Panc1 (cell line): ENCODE measurements at regions not wholly inside any gene's neighbourhood (a gene's known extent, or its start where the extent isn't known, plus 50 kb on each side); places are given as distances from the start of the nearest gene placed in this dataset.

Source experiments
- POLR2AphosphoS5 ChIP-seq: IDR thresholded peaks from 2 replicates; pipeline ENCODE4 v1.6.1; 2012; ENCODE audit warnings: mild to moderate bottlenecking, low read depth, low read length, moderate library complexity
- TF ChIP-seq, protein P1 (sequence below): fragments of 450-650 bp; IDR thresholded peaks from 2 replicates; pipeline ENCODE4 v1.5.1; 2017; ENCODE audit warnings: mild to moderate bottlenecking

DNA sequence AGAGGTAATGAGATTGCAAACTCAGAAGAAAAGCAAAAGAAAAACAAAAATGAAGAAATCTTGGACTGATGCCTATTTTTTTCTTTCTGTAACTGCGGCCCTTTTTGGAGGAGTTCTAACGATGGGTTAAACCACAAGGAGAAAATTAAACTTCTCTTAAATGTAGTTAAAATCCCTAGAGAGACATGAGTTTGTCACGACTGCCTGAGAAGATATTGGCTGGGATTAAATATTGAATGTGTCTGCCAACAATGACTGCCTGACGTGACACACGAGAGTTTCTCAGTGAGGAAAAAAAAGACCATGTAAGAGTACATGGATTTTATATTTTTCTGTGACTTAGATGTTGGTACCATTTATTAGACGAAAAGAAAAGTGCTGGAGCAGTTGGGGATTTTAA is 1013.4 kb downstream of the PCDH9 start:
- TF ChIP-seq, protein P1, sequence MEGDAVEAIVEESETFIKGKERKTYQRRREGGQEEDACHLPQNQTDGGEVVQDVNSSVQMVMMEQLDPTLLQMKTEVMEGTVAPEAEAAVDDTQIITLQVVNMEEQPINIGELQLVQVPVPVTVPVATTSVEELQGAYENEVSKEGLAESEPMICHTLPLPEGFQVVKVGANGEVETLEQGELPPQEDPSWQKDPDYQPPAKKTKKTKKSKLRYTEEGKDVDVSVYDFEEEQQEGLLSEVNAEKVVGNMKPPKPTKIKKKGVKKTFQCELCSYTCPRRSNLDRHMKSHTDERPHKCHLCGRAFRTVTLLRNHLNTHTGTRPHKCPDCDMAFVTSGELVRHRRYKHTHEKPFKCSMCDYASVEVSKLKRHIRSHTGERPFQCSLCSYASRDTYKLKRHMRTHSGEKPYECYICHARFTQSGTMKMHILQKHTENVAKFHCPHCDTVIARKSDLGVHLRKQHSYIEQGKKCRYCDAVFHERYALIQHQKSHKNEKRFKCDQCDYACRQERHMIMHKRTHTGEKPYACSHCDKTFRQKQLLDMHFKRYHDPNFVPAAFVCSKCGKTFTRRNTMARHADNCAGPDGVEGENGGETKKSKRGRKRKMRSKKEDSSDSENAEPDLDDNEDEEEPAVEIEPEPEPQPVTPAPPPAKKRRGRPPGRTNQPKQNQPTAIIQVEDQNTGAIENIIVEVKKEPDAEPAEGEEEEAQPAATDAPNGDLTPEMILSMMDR = no peak
- TF ChIP-seq POLR2AphosphoS5 = no peak
